8988T (cell line): ENCODE measurements at regions not wholly inside any gene's neighbourhood (a gene's known extent, or its start where the extent isn't known, plus 50 kb on each side); places are given as distances from the start of the nearest gene placed in this dataset.
"Not testable (repeated sequence)": the region's sequence is repeated elsewhere in the genome, so short reads cannot be mapped to it uniquely, and the experiment has no call there.

ENCODE experiments used
- DNase-seq: peaks from one replicate; pipeline ENCODE4 v3.0.0; 2011

- no peak for DNase-seq
These were observed 122.6 kb downstream of the BOD1 start for GRCh38 chr5:173493846-173494245.

GRCh38 chr5:173493040-173493439 lies 123.4 kb downstream of the BOD1 start:
- DNase-seq, result no peak

GRCh38 chr5:173490681-173491080 lies 125.8 kb downstream of the BOD1 start:
- no peak for DNase-seq

GRCh38 chr5:173488144-173488543 lies 128.3 kb downstream of the BOD1 start:
- DNase-seq, result no peak

GRCh38 chr5:173487300-173487699 lies 129.2 kb downstream of the BOD1 start:
- no peak for DNase-seq

- no peak for DNase-seq
These were observed 129.9 kb downstream of the BOD1 start for GRCh38 chr5:173486355-173487225.

GRCh38 chr5:173484569-173484968 lies 131.9 kb downstream of the BOD1 start:
- no peak for DNase-seq

GRCh38 chr5:173483599-173483998 lies 132.9 kb downstream of the BOD1 start:
- DNase-seq, result not testable (repeated sequence)

- DNase-seq, result no peak
These were observed 133.3 kb downstream of the BOD1 start for GRCh38 chr5:173483160-173483559.

- DNase-seq, result no peak
These were observed 134.6 kb downstream of the BOD1 start for GRCh38 chr5:173481821-173482220.

GRCh38 chr5:173480896-173481295 lies 135.6 kb downstream of the BOD1 start:
- no peak for DNase-seq

GRCh38 chr5:173479711-173480110 lies 136.7 kb downstream of the BOD1 start:
- DNase-seq, result no peak

- no peak for DNase-seq
These were observed 139.0 kb downstream of the BOD1 start for GRCh38 chr5:173477345-173478040.

- no peak for DNase-seq
These were observed 140.7 kb downstream of the BOD1 start for GRCh38 chr5:173475780-173476179.

- DNase-seq, result no peak
These were observed 141.6 kb downstream of the BOD1 start for GRCh38 chr5:173474881-173475287.

GRCh38 chr5:173473288-173473687 lies 143.2 kb downstream of the BOD1 start:
- no peak for DNase-seq

- DNase-seq, result no peak
These were observed 143.6 kb downstream of the BOD1 start for GRCh38 chr5:173472784-173473278.

GRCh38 chr5:173472164-173472563 lies 143.9 kb upstream of the STC2 start:
- no peak for DNase-seq

- DNase-seq, result no peak
These were observed 140.6 kb upstream of the STC2 start for GRCh38 chr5:173468821-173469251.

GRCh38 chr5:173466227-173466626 lies 138.0 kb upstream of the STC2 start:
- DNase-seq, result no peak

- no peak for DNase-seq
These were observed 136.6 kb upstream of the STC2 start for GRCh38 chr5:173464813-173465212.

GRCh38 chr5:173463207-173463606 lies 135.0 kb upstream of the STC2 start:
- DNase-seq, result no peak

- no peak for DNase-seq
These were observed 130.8 kb upstream of the STC2 start for GRCh38 chr5:173458828-173459609.
